ENCODE measurements at regions not wholly inside any gene's neighbourhood (a gene's known extent, or its start where the extent isn't known, plus 50 kb on each side); places are given as distances from the start of the nearest gene placed in this dataset.

GRCh38 chr4:1506956-1507721 is 100.9 kb upstream of the NKX1-1 start:
- no peaks in the 10 kb centered on the region for H3K27me3 ChIP-seq (ENCODE audit: insufficient read depth, low read length, poor library complexity, severe bottlenecking)
- no peak overlapping the region for H3K27ac ChIP-seq (ENCODE audit: low read depth, low read length)
- Mint-ChIP-seq H3K27ac (no peak overlapping the region), H3K27me3 (peaks cover 13 to 16% of the 10 kb centered on the region in 2 donors), H3K9me3 (no peaks in the 10 kb centered on the region), H3K4me3 (no peak overlapping the region), H3K36me3 (peaks cover 0 to 1% (median 0%) of the 10 kb centered on the region in 3 donors), H3K4me1 (no peaks in the 10 kb centered on the region)
- H3K36me3 ChIP-seq (ENCODE audit: insufficient read depth, low read length) = no peaks in the 10 kb centered on the region
- peak in 1 of 5 donors; percentile 13 for DNase-seq
- no peaks in the 10 kb centered on the region for H3K9me3 ChIP-seq (ENCODE audit: low read length)
- ChIA-PET CTCF (no interaction called here), POLR2A (no interaction called here)
- H3K4me3 ChIP-seq (ENCODE audit: low read length) = no peak overlapping the region
- H3K4me1 ChIP-seq (ENCODE audit: insufficient read depth, low read length) = no peaks in the 10 kb centered on the region

- Histone ChIP-seq H3K4me3 (ENCODE audit: low read length) (no peak overlapping the region), H3K9me3 (ENCODE audit: low read length) (no peaks in the 10 kb centered on the region), H3K27ac (ENCODE audit: low read depth, low read length) (no peak overlapping the region), H3K4me1 (ENCODE audit: insufficient read depth, low read length) (no peaks in the 10 kb centered on the region), H3K36me3 (ENCODE audit: insufficient read depth, low read length) (no peaks in the 10 kb centered on the region), H3K27me3 (ENCODE audit: insufficient read depth, low read length, poor library complexity, severe bottlenecking) (no peaks in the 10 kb centered on the region)
- DNase-seq = peak in 1 of 5 donors; percentile 35
- peaks cover 13 to 16% of the 10 kb centered on the region in 2 donors for H3K27me3 Mint-ChIP-seq
- H3K27ac Mint-ChIP-seq = no peak overlapping the region
- POLR2A ChIA-PET = no interaction called here
- no peak overlapping the region for H3K4me3 Mint-ChIP-seq
- no peaks in the 10 kb centered on the region for H3K4me1 Mint-ChIP-seq
- no peaks in the 10 kb centered on the region for H3K9me3 Mint-ChIP-seq
- H3K36me3 Mint-ChIP-seq = peaks cover 0 to 1% (median 0%) of the 10 kb centered on the region in 3 donors
- CTCF ChIA-PET = no interaction called here
Measured at GRCh38 chr4:1505511-1506460, 99.5 kb upstream of the NKX1-1 start.

GRCh38 chr4:1504595-1505500 is 98.6 kb upstream of the NKX1-1 start:
- no peak overlapping the region for H3K27ac Mint-ChIP-seq

GRCh38 chr4:1503583-1504471 is 97.6 kb upstream of the NKX1-1 start:
- Mint-ChIP-seq H3K27ac (no peak overlapping the region), H3K4me3 (no peak overlapping the region), H3K9me3 (no peaks in the 10 kb centered on the region), H3K4me1 (no peaks in the 10 kb centered on the region), H3K36me3 (no peaks in the 10 kb centered on the region), H3K27me3 (peaks cover 7 to 12% of the 10 kb centered on the region in 2 donors)
- ChIA-PET CTCF (no interaction called here), POLR2A (no interaction called here)
- peak in 1 of 5 donors; percentile 42 for DNase-seq
- Histone ChIP-seq H3K4me1 (ENCODE audit: insufficient read depth, low read length) (no peaks in the 10 kb centered on the region), H3K27me3 (ENCODE audit: insufficient read depth, low read length, poor library complexity, severe bottlenecking) (no peaks in the 10 kb centered on the region), H3K9me3 (ENCODE audit: low read length) (no peaks in the 10 kb centered on the region), H3K4me3 (ENCODE audit: low read length) (no peak overlapping the region), H3K27ac (ENCODE audit: low read depth, low read length) (no peak overlapping the region), H3K36me3 (ENCODE audit: insufficient read depth, low read length) (no peaks in the 10 kb centered on the region)

More at GRCh38 chr4:1504595-1505500, 98.6 kb upstream of the NKX1-1 start:
- H3K27me3 ChIP-seq (ENCODE audit: insufficient read depth, low read length, poor library complexity, severe bottlenecking) = no peaks in the 10 kb centered on the region
- H3K36me3 Mint-ChIP-seq = no peaks in the 10 kb centered on the region
- no peak overlapping the region for H3K4me3 ChIP-seq (ENCODE audit: low read length)
- no peak overlapping the region for H3K27ac ChIP-seq (ENCODE audit: low read depth, low read length)
- no peaks in the 10 kb centered on the region for H3K9me3 Mint-ChIP-seq
- no peak overlapping the region for H3K4me3 Mint-ChIP-seq
- no peaks in the 10 kb centered on the region for H3K4me1 Mint-ChIP-seq
- H3K9me3 ChIP-seq (ENCODE audit: low read length) = no peaks in the 10 kb centered on the region
- no peaks in the 10 kb centered on the region for H3K4me1 ChIP-seq (ENCODE audit: insufficient read depth, low read length)
- ChIA-PET POLR2A (no interaction called here), CTCF (no interaction called here)
- peak in 1 of 5 donors; percentile 27 for DNase-seq
- H3K36me3 ChIP-seq (ENCODE audit: insufficient read depth, low read length) = no peaks in the 10 kb centered on the region
- peaks cover 9 to 14% of the 10 kb centered on the region in 2 donors for H3K27me3 Mint-ChIP-seq

GRCh38 chr4:1502976-1503375 is 96.7 kb upstream of the NKX1-1 start:
- ChIA-PET POLR2A (no interaction called here), CTCF (no interaction called here)
- Histone ChIP-seq H3K9me3 (ENCODE audit: low read length) (no peaks in the 10 kb centered on the region), H3K27ac (ENCODE audit: low read depth, low read length) (no peak overlapping the region), H3K4me1 (ENCODE audit: insufficient read depth, low read length) (no peaks in the 10 kb centered on the region), H3K27me3 (ENCODE audit: insufficient read depth, low read length, poor library complexity, severe bottlenecking) (no peaks in the 10 kb centered on the region), H3K4me3 (ENCODE audit: low read length) (no peak overlapping the region), H3K36me3 (ENCODE audit: insufficient read depth, low read length) (no peaks in the 10 kb centered on the region)
- peak in 1 of 5 donors; percentile 28 for DNase-seq
- Mint-ChIP-seq H3K27ac (no peak overlapping the region), H3K4me3 (no peak overlapping the region), H3K27me3 (peaks cover 7 to 9% of the 10 kb centered on the region in 2 donors), H3K9me3 (no peaks in the 10 kb centered on the region), H3K36me3 (no peaks in the 10 kb centered on the region), H3K4me1 (no peaks in the 10 kb centered on the region)

GRCh38 chr4:1502501-1502886 is 96.3 kb upstream of the NKX1-1 start:
- H3K36me3 ChIP-seq (ENCODE audit: insufficient read depth, low read length) = no peaks in the 10 kb centered on the region
- CTCF ChIA-PET = no interaction called here
- H3K27ac ChIP-seq (ENCODE audit: low read depth, low read length) = no peak overlapping the region

GRCh38 chr4:1501754-1502500 is 95.7 kb upstream of the NKX1-1 start:
- POLR2A ChIA-PET = no interaction called here
- no peak overlapping the region for H3K27ac Mint-ChIP-seq
- H3K36me3 Mint-ChIP-seq = no peaks in the 10 kb centered on the region
- no peaks in the 10 kb centered on the region for H3K9me3 Mint-ChIP-seq
- peak in 1 of 5 donors; percentile 30 for DNase-seq
- Histone ChIP-seq H3K9me3 (ENCODE audit: low read length) (no peaks in the 10 kb centered on the region), H3K4me1 (ENCODE audit: insufficient read depth, low read length) (no peaks in the 10 kb centered on the region), H3K27ac (ENCODE audit: low read depth, low read length) (no peak overlapping the region), H3K27me3 (ENCODE audit: insufficient read depth, low read length, poor library complexity, severe bottlenecking) (no peaks in the 10 kb centered on the region), H3K4me3 (ENCODE audit: low read length) (no peak overlapping the region), H3K36me3 (ENCODE audit: insufficient read depth, low read length) (no peaks in the 10 kb centered on the region)
- CTCF ChIA-PET = no interaction called here
- H3K27me3 Mint-ChIP-seq = peaks cover 4 to 7% of the 10 kb centered on the region in 2 donors
- H3K4me3 Mint-ChIP-seq = no peak overlapping the region
- H3K4me1 Mint-ChIP-seq = no peaks in the 10 kb centered on the region

More at GRCh38 chr4:1502501-1502886, 96.3 kb upstream of the NKX1-1 start:
- H3K9me3 ChIP-seq (ENCODE audit: low read length) = no peaks in the 10 kb centered on the region
- no peaks in the 10 kb centered on the region for H3K4me1 ChIP-seq (ENCODE audit: insufficient read depth, low read length)
- Mint-ChIP-seq H3K4me1 (no peaks in the 10 kb centered on the region), H3K4me3 (no peak overlapping the region), H3K36me3 (no peaks in the 10 kb centered on the region), H3K27me3 (peaks cover 5 to 7% of the 10 kb centered on the region in 2 donors), H3K9me3 (no peaks in the 10 kb centered on the region), H3K27ac (peak overlapping the region in 1 of 8 donors; percentile 38)
- H3K4me3 ChIP-seq (ENCODE audit: low read length) = no peak overlapping the region
- H3K27me3 ChIP-seq (ENCODE audit: insufficient read depth, low read length, poor library complexity, severe bottlenecking) = no peaks in the 10 kb centered on the region
- POLR2A ChIA-PET = no interaction called here
- DNase-seq = peak in 1 of 5 donors; percentile 32

All from CD8-positive, alpha-beta memory T cell (primary cell).